Right lobe of liver (tissue), 4 donors: ENCODE measurements at regions not wholly inside any gene's neighbourhood (a gene's known extent, or its start where the extent isn't known, plus 50 kb on each side); places are given as distances from the start of the nearest gene placed in this dataset.

Experiments used
- POLR2A ChIP-seq: fragments of 450-650 bp; IDR thresholded peaks from one replicate; pipeline ENCODE4 v1.6.1; 2017; ENCODE audit warnings: antibody characterized with exemption, mild to moderate bottlenecking
- TF ChIP-seq, protein P1 (sequence below), 4 donors: fragments of 200-600 bp in 3 of 4; fragments of 450-650 bp in 1 of 4; IDR thresholded peaks; one replicate each; pipeline versions ENCODE4 v1.5.1 to v1.8.0; 2016 to 2022; ENCODE audit warnings: antibody characterized with exemption in 4 of 4, mild to moderate bottlenecking in 2 of 4
- donor health status: DM: no; HTN: no; CAD: no.
- donor health status: DM: no; HTN: no; CAD: no.
- donor health status: DM: no; HTN: yes; CAD: no.

GRCh38 chr5:112616812-112617547 lies 120.7 kb upstream of the APC start:
- TF ChIP-seq, protein P1, sequence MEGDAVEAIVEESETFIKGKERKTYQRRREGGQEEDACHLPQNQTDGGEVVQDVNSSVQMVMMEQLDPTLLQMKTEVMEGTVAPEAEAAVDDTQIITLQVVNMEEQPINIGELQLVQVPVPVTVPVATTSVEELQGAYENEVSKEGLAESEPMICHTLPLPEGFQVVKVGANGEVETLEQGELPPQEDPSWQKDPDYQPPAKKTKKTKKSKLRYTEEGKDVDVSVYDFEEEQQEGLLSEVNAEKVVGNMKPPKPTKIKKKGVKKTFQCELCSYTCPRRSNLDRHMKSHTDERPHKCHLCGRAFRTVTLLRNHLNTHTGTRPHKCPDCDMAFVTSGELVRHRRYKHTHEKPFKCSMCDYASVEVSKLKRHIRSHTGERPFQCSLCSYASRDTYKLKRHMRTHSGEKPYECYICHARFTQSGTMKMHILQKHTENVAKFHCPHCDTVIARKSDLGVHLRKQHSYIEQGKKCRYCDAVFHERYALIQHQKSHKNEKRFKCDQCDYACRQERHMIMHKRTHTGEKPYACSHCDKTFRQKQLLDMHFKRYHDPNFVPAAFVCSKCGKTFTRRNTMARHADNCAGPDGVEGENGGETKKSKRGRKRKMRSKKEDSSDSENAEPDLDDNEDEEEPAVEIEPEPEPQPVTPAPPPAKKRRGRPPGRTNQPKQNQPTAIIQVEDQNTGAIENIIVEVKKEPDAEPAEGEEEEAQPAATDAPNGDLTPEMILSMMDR (IDR thresholded peaks at IDR 0.05): no peak
- no peak for TF ChIP-seq POLR2A
